ENCODE measurements at regions not wholly inside any gene's neighbourhood (a gene's known extent, or its start where the extent isn't known, plus 50 kb on each side); places are given as distances from the start of the nearest gene placed in this dataset.

- TF ChIP-seq CTCF (IDR thresholded peaks at IDR 0.05; ENCODE audit: control insufficient read depth, insufficient read depth, low read depth, low read length, missing control alignments) = no peak
- no peak for DNase-seq (ENCODE audit: low read depth)
- H3K4me3 ChIP-seq (ENCODE audit: control insufficient read depth, low read depth, low read length) = no peak overlapping the region
These were observed 66.4 kb upstream of the DAB2 start for GRCh38 chr5:39491210-39491609.

GRCh38 chr5:39489263-39489662 is 64.5 kb upstream of the DAB2 start:
- TF ChIP-seq CTCF (IDR thresholded peaks at IDR 0.05; ENCODE audit: control insufficient read depth, insufficient read depth, low read depth, low read length, missing control alignments) = no peak
- H3K4me3 ChIP-seq (ENCODE audit: control insufficient read depth, low read depth, low read length) = no peak overlapping the region
- no peak for DNase-seq (ENCODE audit: low read depth)

- TF ChIP-seq CTCF (IDR thresholded peaks at IDR 0.05; ENCODE audit: control insufficient read depth, insufficient read depth, low read depth, low read length, missing control alignments) = no peak
- DNase-seq (ENCODE audit: low read depth) = no peak
- H3K4me3 ChIP-seq (ENCODE audit: control insufficient read depth, low read depth, low read length) = no peak overlapping the region
These were observed 62.0 kb upstream of the DAB2 start for GRCh38 chr5:39486790-39487189.

GRCh38 chr5:39486361-39486760 is 61.6 kb upstream of the DAB2 start:
- DNase-seq (ENCODE audit: low read depth) = no peak
- TF ChIP-seq CTCF (IDR thresholded peaks at IDR 0.05; ENCODE audit: control insufficient read depth, insufficient read depth, low read depth, low read length, missing control alignments) = no peak
- no peak overlapping the region for H3K4me3 ChIP-seq (ENCODE audit: control insufficient read depth, low read depth, low read length)

- H3K4me3 ChIP-seq (ENCODE audit: control insufficient read depth, low read depth, low read length) = no peak overlapping the region
- TF ChIP-seq CTCF (IDR thresholded peaks at IDR 0.05; ENCODE audit: control insufficient read depth, insufficient read depth, low read depth, low read length, missing control alignments) = no peak
- no peak for DNase-seq (ENCODE audit: low read depth)
These were observed 60.3 kb upstream of the DAB2 start for GRCh38 chr5:39485079-39485478.

- no peak overlapping the region for H3K4me3 ChIP-seq (ENCODE audit: control insufficient read depth, low read depth, low read length)
- TF ChIP-seq CTCF (IDR thresholded peaks at IDR 0.05; ENCODE audit: control insufficient read depth, insufficient read depth, low read depth, low read length, missing control alignments) = no peak
- DNase-seq (ENCODE audit: low read depth) = no peak
These were observed 59.9 kb upstream of the DAB2 start for GRCh38 chr5:39484673-39485072.

- H3K4me3 ChIP-seq (ENCODE audit: control insufficient read depth, low read depth, low read length) = no peak overlapping the region
- TF ChIP-seq CTCF (IDR thresholded peaks at IDR 0.05; ENCODE audit: control insufficient read depth, insufficient read depth, low read depth, low read length, missing control alignments) = no peak
- DNase-seq (ENCODE audit: low read depth) = no peak
These were observed 57.3 kb upstream of the DAB2 start for GRCh38 chr5:39482098-39482497.
